IMR-90 (cell line): ENCODE measurements at regions not wholly inside any gene's neighbourhood (a gene's known extent, or its start where the extent isn't known, plus 50 kb on each side); places are given as distances from the start of the nearest gene placed in this dataset.

Source experiments
- ATAC-seq: fragments of 200-7000 bp; cut with Tn5 transposase; 2 replicates; pipeline ENCODE4 v1.9.1; 2020; ENCODE audit warnings: low read depth, mild to moderate bottlenecking, moderate library complexity
- BruUV-seq: library from RNA; stranded (reverse); fragments of 400-500 nt; replicated peaks from 2 replicates; lab custom pipeline; 2021; lab: Mats Ljungman, UMichigan
- CTCF ChIA-PET: fragments of 300-600 bp; formaldehyde crosslinking; extraction: SDS; loops from one replicate; lab custom pipeline; 2021; ENCODE audit warnings: antibody characterized with exemption; lab: Yijun Ruan, JAX
- POLR2A ChIA-PET: fragments of 300-600 bp; sonication (Branson Sonifier 250); formaldehyde crosslinking; loops from one replicate; lab custom pipeline; 2022; ENCODE audit warnings: antibody characterized with exemption; ENCODE audit not compliant: unreplicated experiment; lab: Charles Lee
- DNase-seq: peaks from one replicate; pipeline ENCODE4 v3.0.0; 2013
- H2AFZ ChIP-seq: replicated peaks from 2 replicates; pipeline ENCODE3; 2013; ENCODE audit warnings: low read length, mild to moderate bottlenecking; ENCODE audit not compliant: poor library complexity
- H2AK5ac ChIP-seq: 2 replicates; pipeline ENCODE4 v1.6.1; 2013; ENCODE audit warnings: low read depth, low read length, inconsistent platforms
- H2AK9ac ChIP-seq: replicated peaks from 2 replicates; pipeline ENCODE3; 2013; ENCODE audit warnings: mild to moderate bottlenecking, low read depth, low read length, moderate library complexity; ENCODE audit not compliant: poor library complexity
- H2BK120ac ChIP-seq: 2 replicates; pipeline ENCODE4 v1.6.1; 2013; ENCODE audit warnings: low read depth, low read length, inconsistent platforms
- H2BK15ac ChIP-seq: 3 replicates; pipeline ENCODE4 v1.6.1; 2013; ENCODE audit warnings: low read depth, low read length, inconsistent platforms
- H2BK20ac ChIP-seq: 2 replicates; pipeline ENCODE4 v1.6.1; 2013; ENCODE audit warnings: low read depth, mild to moderate bottlenecking, inconsistent platforms, low read length, moderate library complexity
- H2BK5ac ChIP-seq: 2 replicates; pipeline ENCODE4 v1.6.1; 2013; ENCODE audit warnings: mild to moderate bottlenecking, low read depth, low read length, inconsistent platforms; ENCODE audit not compliant: poor library complexity, severe bottlenecking
- H3K14ac ChIP-seq: replicated peaks from 2 replicates; pipeline ENCODE4 v1.6.1; 2013; ENCODE audit warnings: low read depth, low read length, inconsistent platforms
- H3K18ac ChIP-seq: 2 replicates; pipeline ENCODE4 v1.6.1; 2013; ENCODE audit warnings: low read depth, low read length, control low read depth
- H3K23ac ChIP-seq: 2 replicates; pipeline ENCODE4 v1.6.1; 2013; ENCODE audit warnings: low read depth, low read length, inconsistent platforms
- H3K27ac ChIP-seq: 2 replicates; pipeline ENCODE4 v1.5.1; 2013; ENCODE audit warnings: mild to moderate bottlenecking, control low read depth, low read length; ENCODE audit not compliant: insufficient read depth
- H3K27me3 ChIP-seq: 2 replicates; pipeline ENCODE4 v1.6.1; 2013; ENCODE audit warnings: low read length; ENCODE audit not compliant: control insufficient read depth, insufficient read depth
- H3K36me3 ChIP-seq: 2 replicates; pipeline ENCODE4 v1.6.1; 2013; ENCODE audit warnings: low read length, mixed read lengths; ENCODE audit not compliant: control insufficient read depth, insufficient read depth
- H3K4ac ChIP-seq: 2 replicates; pipeline ENCODE4 v1.6.1; 2013; ENCODE audit warnings: low read depth, low read length, inconsistent platforms
- H3K4me1 ChIP-seq: 2 replicates; pipeline ENCODE4 v1.6.1; 2013; ENCODE audit warnings: low read length, mixed read lengths; ENCODE audit not compliant: control insufficient read depth, insufficient read depth
- H3K4me2 ChIP-seq: 2 replicates; pipeline ENCODE4 v1.6.1; 2013; ENCODE audit warnings: low read depth, mild to moderate bottlenecking, control low read depth, low read length, moderate library complexity
- H3K4me3 ChIP-seq: 2 replicates; pipeline ENCODE4 v1.5.1; 2013; ENCODE audit warnings: low read depth, mild to moderate bottlenecking, control low read depth, low read length, moderate library complexity; ENCODE audit not compliant: insufficient read depth
- H3K56ac ChIP-seq: 2 replicates; pipeline ENCODE4 v1.6.1; 2013; ENCODE audit warnings: low read length, inconsistent platforms; ENCODE audit not compliant: insufficient read depth; ENCODE audit errors: extremely low read depth
- H3K79me1 ChIP-seq, 2 experiments: 2 replicates each; pipeline ENCODE4 v1.6.1; 2013; ENCODE audit warnings: low read length in 2 of 2, inconsistent platforms in 1 of 2, low read depth in 1 of 2
- H3K9ac ChIP-seq: 2 replicates; pipeline ENCODE4 v1.6.1; 2013; ENCODE audit warnings: low read depth, low read length, control low read depth
- H3K9me1 ChIP-seq: 2 replicates; pipeline ENCODE4 v1.6.1; 2013; ENCODE audit warnings: low read length, inconsistent platforms; ENCODE audit not compliant: insufficient read depth
- H3K9me3 ChIP-seq: 2 replicates; pipeline ENCODE4 v1.6.1; 2013; ENCODE audit warnings: low read length; ENCODE audit not compliant: control insufficient read depth, insufficient read depth
- H4K20me1 ChIP-seq: 2 replicates; pipeline ENCODE4 v1.6.1; 2013; ENCODE audit warnings: low read length, inconsistent platforms; ENCODE audit not compliant: insufficient read depth
- H4K5ac ChIP-seq: 2 replicates; pipeline ENCODE4 v1.6.1; 2013; ENCODE audit warnings: mild to moderate bottlenecking, low read depth, low read length, control low read depth
- H4K8ac ChIP-seq, 2 experiments: 2 replicates each; pipeline ENCODE4 v1.6.1; 2013; ENCODE audit warnings: low read depth in 2 of 2, low read length in 2 of 2, control low read depth in 1 of 2, inconsistent platforms in 1 of 2
- H4K91ac ChIP-seq: 2 replicates; pipeline ENCODE4 v1.6.1; 2013; ENCODE audit warnings: low read depth, low read length, inconsistent platforms; ENCODE audit not compliant: insufficient read depth
- CEBPB ChIP-seq: IDR thresholded peaks from 2 replicates; pipeline ENCODE4 v1.6.1; 2012; ENCODE audit warnings: low read depth, low read length, improper control_type of control experiment
- CHD1 ChIP-seq: IDR thresholded peaks from 2 replicates; pipeline ENCODE4 v1.6.1; 2012; ENCODE audit warnings: low read depth, low read length, improper control_type of control experiment
- MAFK ChIP-seq: IDR thresholded peaks from 2 replicates; pipeline ENCODE4 v1.6.1; 2012; ENCODE audit warnings: low read depth, low read length, improper control_type of control experiment
- NFE2L2 ChIP-seq: fragments of 150-350 bp; IDR thresholded peaks from 2 replicates; pipeline ENCODE4 v1.6.1; 2016; ENCODE audit warnings: low read depth, mild to moderate bottlenecking, low read length
- POLR2A ChIP-seq: IDR thresholded peaks from 2 replicates; pipeline ENCODE4 v1.6.1; 2012; ENCODE audit warnings: mild to moderate bottlenecking, low read depth, low read length
- RAD21 ChIP-seq: IDR thresholded peaks from 2 replicates; pipeline ENCODE4 v1.6.1; 2012; ENCODE audit warnings: low read length, improper control_type of control experiment
- RCOR1 ChIP-seq: IDR thresholded peaks from 2 replicates; pipeline ENCODE4 v1.6.1; 2012; ENCODE audit warnings: mild to moderate bottlenecking, low read length, improper control_type of control experiment; ENCODE audit not compliant: insufficient replicate concordance
- RFX5 ChIP-seq: IDR thresholded peaks from 2 replicates; pipeline ENCODE4 v1.8.0; 2012; ENCODE audit warnings: low read depth, mild to moderate bottlenecking, low read length, moderate library complexity
- SMC3 ChIP-seq: fragments of 150-350 bp; IDR thresholded peaks from 2 replicates; pipeline ENCODE4 v1.6.1; 2016; ENCODE audit warnings: low read depth, mild to moderate bottlenecking, antibody characterized with exemption, low read length, moderate library complexity
- WGBS, 2 experiments: methylation state at CpG; one replicate each; pipeline versions ENCODE4 v1.1.5 to v1.1.7; 2013; ENCODE audit warnings: missing lambda C conversion rate in 2 of 2; ENCODE audit not compliant: insufficient read length in 1 of 2; ENCODE audit errors: extremely low coverage in 2 of 2; 5-methylcytosine and 5-hydroxymethylcytosine counted together
- dilution Hi-C: fragments of 300-500 bp; cut with HindIII; formaldehyde crosslinking; loops from one replicate; pipeline ENCODE4 v1.14.3; 2018; ENCODE audit warnings: low sequenced_read_pairs; ENCODE audit not compliant: unreplicated experiment
- in situ Hi-C: fragments of 300-500 bp; cut with MboI; formaldehyde crosslinking; loops from 3 replicates; pipeline ENCODE4 v1.14.3; 2019; ENCODE audit warnings: low sequenced_read_pairs, inconsistent platforms, mixed read lengths
- intact Hi-C: fragments of 100-400 bp; cut with micrococcal nuclease; formaldehyde crosslinking; loops from 2 replicates; pipeline ENCODE4 v1.10.0; 2022
- TF ChIP-seq, protein P1 (sequence below): fragments of 150-350 bp; IDR thresholded peaks from 2 replicates; pipeline ENCODE4 v1.6.1; 2017; ENCODE audit warnings: mild to moderate bottlenecking, antibody characterized with exemption, low read length, low read depth
- TF ChIP-seq, protein P2 (sequence below): conservative IDR thresholded peaks from 2 replicates; pipeline ENCODE4 v1.5.1; 2012; ENCODE audit warnings: mild to moderate bottlenecking, low read depth, low read length, improper control_type of control experiment

DNA sequence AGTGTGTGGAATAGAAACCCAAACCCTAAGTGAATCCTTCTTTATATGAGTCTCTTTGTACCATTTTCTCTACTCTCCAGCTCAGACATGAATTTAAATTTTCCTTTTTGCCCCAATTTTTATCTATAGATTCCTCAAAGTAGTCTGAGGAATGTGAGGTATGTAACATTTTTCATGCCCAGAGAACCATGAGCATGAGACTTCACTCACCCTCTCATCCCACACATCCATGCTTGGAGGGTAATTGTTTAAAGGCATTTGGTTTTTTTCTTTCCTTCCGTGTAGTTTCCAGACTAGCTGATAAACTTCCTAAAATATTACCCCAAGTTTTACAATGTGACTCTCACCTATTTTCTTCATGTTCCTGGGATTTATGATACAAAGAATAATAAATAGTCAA is 2056.8 kb upstream of the CELF4 start:
- H3K27ac ChIP-seq: no peak overlapping the region
- H4K20me1 ChIP-seq: no peaks in the 10 kb centered on the region
- H3K4me1 ChIP-seq: peaks cover 8% of the 10 kb centered on the region
- no peak overlapping the region for H3K56ac ChIP-seq
- no peaks in the 10 kb centered on the region for H3K9me1 ChIP-seq
- H3K9ac ChIP-seq: no peak overlapping the region
- H2BK20ac ChIP-seq: peak overlapping the region; percentile 48; the same call in 1 of the 2 replicates
- H3K18ac ChIP-seq: no peak overlapping the region
- H3K36me3 ChIP-seq: no peaks in the 10 kb centered on the region
- H2BK120ac ChIP-seq: peak overlapping the region; percentile 35
- H4K5ac ChIP-seq: no peak overlapping the region
- BruUV-seq: no TSS peak
- no peak overlapping the region for H2AK5ac ChIP-seq
- ChIA-PET CTCF (interaction anchor here (1.0 kb wide), 1 partner anchor 13 kb away, joined by 3 read pairs; no protein-coding TSS in a partner anchor), POLR2A (interaction anchor here (0.5 to 0.6 kb wide), 2 partner anchors 324 to 559 kb away, joined by 3 read pairs; no protein-coding TSS in a partner anchor)
- intact Hi-C loops (no loop called here), dilution Hi-C loops (no loop called here), in situ Hi-C loops (no loop called here)
- no peak overlapping the region; the same call in 1 of the 2 replicates for H3K23ac ChIP-seq
- peak overlapping the region; percentile 13; the same call in 1 of the 2 replicates for H3K14ac ChIP-seq
- H3K4ac ChIP-seq: peak overlapping the region; percentile 24
- no peak overlapping the region for H3K4me2 ChIP-seq
- ATAC-seq: no peak; the same call in 1 of the 2 replicates
- no peak overlapping the region for H2BK15ac ChIP-seq
- no peak for DNase-seq
- H2AK9ac ChIP-seq: no peak overlapping the region
- no peak overlapping the region for H2BK5ac ChIP-seq
- no peaks in the 10 kb centered on the region for H3K9me3 ChIP-seq
- no CpG with 5 or more reads among the region's 1 CpG for WGBS, 2 experiments
- H3K4me3 ChIP-seq: no peak overlapping the region
- 0 out of 4 replicates have a peak overlapping the region, but pooled peaks of 1 of the 2 experiments have one; percentile 19 for H4K8ac ChIP-seq
- H3K27me3 ChIP-seq: no peaks in the 10 kb centered on the region
- no peaks in the 10 kb centered on the region for H3K79me1 ChIP-seq
- TF ChIP-seq MAFK (no peak), RAD21 (no peak), CHD1 (no peak), RCOR1 (no peak), CEBPB (no peak), POLR2A (no peak), RFX5 (no peak), NFE2L2 (no peak), SMC3 (no peak)
- TF ChIP-seq, protein P1, sequence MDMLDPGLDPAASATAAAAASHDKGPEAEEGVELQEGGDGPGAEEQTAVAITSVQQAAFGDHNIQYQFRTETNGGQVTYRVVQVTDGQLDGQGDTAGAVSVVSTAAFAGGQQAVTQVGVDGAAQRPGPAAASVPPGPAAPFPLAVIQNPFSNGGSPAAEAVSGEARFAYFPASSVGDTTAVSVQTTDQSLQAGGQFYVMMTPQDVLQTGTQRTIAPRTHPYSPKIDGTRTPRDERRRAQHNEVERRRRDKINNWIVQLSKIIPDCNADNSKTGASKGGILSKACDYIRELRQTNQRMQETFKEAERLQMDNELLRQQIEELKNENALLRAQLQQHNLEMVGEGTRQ: no peak
- TF ChIP-seq, protein P2, sequence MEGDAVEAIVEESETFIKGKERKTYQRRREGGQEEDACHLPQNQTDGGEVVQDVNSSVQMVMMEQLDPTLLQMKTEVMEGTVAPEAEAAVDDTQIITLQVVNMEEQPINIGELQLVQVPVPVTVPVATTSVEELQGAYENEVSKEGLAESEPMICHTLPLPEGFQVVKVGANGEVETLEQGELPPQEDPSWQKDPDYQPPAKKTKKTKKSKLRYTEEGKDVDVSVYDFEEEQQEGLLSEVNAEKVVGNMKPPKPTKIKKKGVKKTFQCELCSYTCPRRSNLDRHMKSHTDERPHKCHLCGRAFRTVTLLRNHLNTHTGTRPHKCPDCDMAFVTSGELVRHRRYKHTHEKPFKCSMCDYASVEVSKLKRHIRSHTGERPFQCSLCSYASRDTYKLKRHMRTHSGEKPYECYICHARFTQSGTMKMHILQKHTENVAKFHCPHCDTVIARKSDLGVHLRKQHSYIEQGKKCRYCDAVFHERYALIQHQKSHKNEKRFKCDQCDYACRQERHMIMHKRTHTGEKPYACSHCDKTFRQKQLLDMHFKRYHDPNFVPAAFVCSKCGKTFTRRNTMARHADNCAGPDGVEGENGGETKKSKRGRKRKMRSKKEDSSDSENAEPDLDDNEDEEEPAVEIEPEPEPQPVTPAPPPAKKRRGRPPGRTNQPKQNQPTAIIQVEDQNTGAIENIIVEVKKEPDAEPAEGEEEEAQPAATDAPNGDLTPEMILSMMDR: no peak
- H4K91ac ChIP-seq: peak overlapping the region; percentile 25; the same call in 1 of the 2 replicates
- no peak overlapping the region for H2AFZ ChIP-seq
